Gastrocnemius medialis (tissue), 4 donors: ENCODE measurements at regions not wholly inside any gene's neighbourhood (a gene's known extent, or its start where the extent isn't known, plus 50 kb on each side); places are given as distances from the start of the nearest gene placed in this dataset.

Experiments used
- POLR2A ChIP-seq, 2 donors: fragments of 450-650 bp; IDR thresholded peaks; one replicate each; pipeline ENCODE4 v1.6.1; 2017; ENCODE audit warnings: antibody characterized with exemption in 2 of 2, mild to moderate bottlenecking in 2 of 2, moderate library complexity in 2 of 2
- TF ChIP-seq, protein P1 (sequence below), 5 experiments: fragments of 450-650 bp in 3 of 5; fragments of 200-600 bp in 2 of 5; sonication (generic) in 2 of 5; IDR thresholded peaks in 4 of 5; conservative IDR thresholded peaks in 1 of 5; 1 replicate in 4 of 5; 2 replicates in 1 of 5; pipeline ENCODE4 v1.5.1; 2016 to 2019; ENCODE audit warnings: antibody characterized with exemption in 5 of 5, mild to moderate bottlenecking in 3 of 5, moderate library complexity in 3 of 5

DNA sequence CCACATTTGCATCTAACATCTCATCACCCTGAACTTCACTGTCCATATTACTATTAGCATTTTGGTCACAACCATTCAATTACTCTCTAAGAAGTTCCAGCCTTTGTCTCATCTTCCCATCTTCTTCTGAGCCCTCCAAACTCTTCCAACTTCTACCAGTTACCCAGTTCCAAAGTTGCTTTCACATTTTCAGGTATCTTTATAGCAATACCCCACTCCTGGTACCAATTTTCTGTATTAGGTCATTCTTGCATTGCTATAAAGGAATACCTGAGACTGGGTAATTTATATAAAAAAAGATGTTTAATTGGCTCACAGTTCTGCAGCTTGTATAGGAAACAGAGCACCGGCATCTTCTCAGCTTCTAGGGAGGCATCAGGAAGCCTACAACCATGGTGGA, 64.7 kb upstream of the ARHGAP42 start:
- TF ChIP-seq, protein P1, sequence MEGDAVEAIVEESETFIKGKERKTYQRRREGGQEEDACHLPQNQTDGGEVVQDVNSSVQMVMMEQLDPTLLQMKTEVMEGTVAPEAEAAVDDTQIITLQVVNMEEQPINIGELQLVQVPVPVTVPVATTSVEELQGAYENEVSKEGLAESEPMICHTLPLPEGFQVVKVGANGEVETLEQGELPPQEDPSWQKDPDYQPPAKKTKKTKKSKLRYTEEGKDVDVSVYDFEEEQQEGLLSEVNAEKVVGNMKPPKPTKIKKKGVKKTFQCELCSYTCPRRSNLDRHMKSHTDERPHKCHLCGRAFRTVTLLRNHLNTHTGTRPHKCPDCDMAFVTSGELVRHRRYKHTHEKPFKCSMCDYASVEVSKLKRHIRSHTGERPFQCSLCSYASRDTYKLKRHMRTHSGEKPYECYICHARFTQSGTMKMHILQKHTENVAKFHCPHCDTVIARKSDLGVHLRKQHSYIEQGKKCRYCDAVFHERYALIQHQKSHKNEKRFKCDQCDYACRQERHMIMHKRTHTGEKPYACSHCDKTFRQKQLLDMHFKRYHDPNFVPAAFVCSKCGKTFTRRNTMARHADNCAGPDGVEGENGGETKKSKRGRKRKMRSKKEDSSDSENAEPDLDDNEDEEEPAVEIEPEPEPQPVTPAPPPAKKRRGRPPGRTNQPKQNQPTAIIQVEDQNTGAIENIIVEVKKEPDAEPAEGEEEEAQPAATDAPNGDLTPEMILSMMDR (IDR thresholded peaks at IDR 0.05 in 4 of 5, conservative IDR thresholded peaks at IDR 0.05 in 1 of 5): no peak
- TF ChIP-seq POLR2A (IDR thresholded peaks at IDR 0.05): no peak
